ENCODE measurements at regions not wholly inside any gene's neighbourhood (a gene's known extent, or its start where the extent isn't known, plus 50 kb on each side); places are given as distances from the start of the nearest gene placed in this dataset.

DNA sequence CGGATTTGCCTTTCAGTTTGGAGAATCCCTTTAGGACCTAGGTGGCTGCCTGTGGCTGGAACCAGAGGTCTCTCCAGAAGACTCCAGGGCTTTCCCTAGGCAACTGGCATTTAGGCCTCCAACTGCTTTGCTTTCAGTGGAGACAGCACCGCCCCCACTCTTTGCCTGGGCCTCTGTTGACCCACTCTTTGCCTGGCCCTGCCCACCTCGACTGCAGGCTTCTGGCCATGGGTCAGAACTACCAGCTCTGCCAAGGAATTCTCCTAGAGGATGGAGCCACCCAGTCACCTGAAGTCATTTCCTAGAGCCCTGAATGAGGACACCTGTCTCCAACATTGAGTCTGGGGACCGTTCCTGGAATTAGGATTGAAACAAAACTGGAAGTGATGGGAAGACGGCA, 439.0 kb upstream of the CDH4 start:
- no peak overlapping the region for H3K27ac ChIP-seq
- H3K4me3 ChIP-seq = no peak overlapping the region

DNA sequence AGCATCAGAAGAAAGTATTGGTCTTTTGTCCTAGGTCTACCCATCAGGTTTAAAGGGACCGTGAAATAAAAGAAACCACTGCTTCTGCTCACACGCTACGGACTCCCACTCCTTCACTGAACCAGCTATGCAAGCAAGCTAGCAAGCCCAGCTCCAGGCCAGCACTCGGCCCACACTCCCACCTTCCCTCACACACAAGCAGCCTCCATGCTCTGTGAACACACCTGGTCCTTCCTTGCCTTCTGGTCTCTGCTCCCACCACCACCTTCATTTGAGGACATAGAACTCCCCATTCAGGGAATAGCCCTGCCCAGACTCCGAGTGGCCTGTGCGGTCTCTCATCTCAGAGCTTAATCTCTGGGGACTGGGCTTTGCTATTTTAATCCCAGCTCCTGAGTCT, 436.4 kb upstream of the CDH4 start:
- H3K4me3 ChIP-seq = no peak overlapping the region
- H3K27ac ChIP-seq = no peak overlapping the region

DNA sequence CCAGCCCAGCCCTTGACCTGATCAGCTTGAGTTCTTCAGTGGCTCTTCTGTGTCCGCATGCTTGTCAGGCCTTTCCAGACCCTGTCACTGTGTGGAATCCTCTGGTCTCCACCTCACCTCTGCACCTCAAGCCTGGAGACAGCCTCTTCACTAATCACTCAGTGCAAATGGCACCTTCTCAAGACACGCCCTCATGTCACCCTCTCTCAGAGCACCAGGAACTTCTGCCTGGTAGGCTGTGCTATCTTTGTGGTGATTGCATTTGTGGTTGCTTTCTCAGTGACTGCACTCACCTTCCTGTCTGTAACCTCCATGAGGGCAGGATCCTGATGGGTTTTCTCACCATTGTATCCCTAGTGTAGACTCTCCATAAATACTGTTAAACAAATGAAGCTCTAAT, 435.2 kb upstream of the CDH4 start:
- Histone ChIP-seq H3K27ac (no peak overlapping the region), H3K4me3 (no peak overlapping the region)

DNA sequence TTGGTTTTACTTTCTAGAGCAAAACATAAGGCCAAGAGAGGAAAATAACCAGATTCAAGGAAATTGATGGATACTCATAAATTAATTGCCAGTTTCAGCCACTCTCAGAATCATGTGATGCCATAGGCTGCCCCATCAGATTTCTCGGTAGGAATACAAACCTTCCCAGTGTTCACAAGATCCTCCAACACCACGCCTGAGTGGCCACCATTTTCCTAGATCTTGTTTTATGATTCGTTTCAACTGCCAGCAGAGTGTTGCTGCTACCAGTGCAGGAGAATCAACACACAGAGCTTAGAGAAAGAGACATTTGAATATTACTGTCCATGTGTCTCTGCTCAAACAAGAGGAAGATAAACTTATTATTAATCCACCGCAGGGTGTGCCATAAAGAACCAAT, 434.2 kb upstream of the CDH4 start:
- no peak overlapping the region for H3K27ac ChIP-seq
- no peak overlapping the region for H3K4me3 ChIP-seq

DNA sequence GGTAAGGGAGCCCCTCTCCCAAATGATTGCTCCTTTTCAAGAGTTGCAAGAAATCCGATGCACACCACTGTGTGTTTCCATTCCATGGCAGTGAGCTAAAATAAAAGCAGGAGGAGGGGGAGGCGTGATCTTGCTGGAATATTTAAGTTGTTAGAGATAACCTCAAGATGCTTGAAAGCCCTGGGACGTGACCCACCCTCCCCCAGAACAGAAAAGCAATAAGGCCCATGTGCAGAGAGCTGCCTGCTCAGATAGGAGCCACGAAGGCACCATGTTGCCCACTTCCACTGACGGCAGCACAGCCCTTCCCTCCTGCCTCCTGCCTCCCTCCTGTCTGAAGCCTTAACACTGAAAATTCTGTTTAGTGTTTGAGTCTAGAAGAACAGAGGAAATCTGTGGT, 432.6 kb upstream of the CDH4 start:
- H3K4me3 ChIP-seq = no peak overlapping the region

DNA sequence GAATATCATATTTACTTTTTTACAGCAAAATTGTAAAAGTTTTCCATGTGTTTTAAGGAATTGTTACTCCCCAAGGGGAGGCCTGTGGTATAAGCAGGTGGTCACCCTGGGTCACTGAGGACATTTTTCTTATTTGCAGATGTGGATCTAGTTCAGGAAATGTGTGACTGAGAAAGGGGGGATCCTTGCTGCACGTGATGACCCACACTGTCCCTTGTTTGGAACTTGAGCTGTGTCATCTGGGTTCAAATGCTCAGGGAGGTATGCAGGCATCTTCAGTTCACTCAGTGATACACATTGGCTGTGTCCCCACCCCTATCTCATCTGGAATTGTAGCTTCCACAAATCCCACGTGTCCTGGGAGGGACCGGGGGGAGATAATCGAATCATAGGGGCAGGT, 431.9 kb upstream of the CDH4 start:
- Histone ChIP-seq H3K27ac (no peak overlapping the region), H3K4me3 (no peak overlapping the region)

More for the DNA sequence above, 432.6 kb upstream of the CDH4 start:
- H3K27ac ChIP-seq = no peak overlapping the region

DNA sequence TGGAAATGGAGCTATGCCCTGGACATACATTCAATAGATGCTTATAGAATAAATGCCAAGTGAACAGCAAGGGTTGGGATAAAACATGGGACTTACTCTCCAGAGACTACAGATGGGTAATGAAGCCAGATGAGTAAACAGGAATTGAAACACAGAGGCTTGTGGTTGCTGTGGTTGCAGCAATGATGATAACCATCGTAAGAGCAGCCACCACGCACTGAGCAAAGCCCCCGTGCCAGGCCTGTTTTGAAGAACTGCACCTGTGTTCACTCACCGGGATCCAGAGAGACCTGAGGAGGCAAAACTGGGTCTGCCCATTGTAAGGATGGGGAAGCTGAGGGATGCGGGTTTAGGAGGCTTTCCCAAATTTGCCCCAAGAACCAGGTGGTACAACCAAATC, 431.1 kb upstream of the CDH4 start:
- Histone ChIP-seq H3K4me3 (no peak overlapping the region), H3K27ac (no peak overlapping the region)

DNA sequence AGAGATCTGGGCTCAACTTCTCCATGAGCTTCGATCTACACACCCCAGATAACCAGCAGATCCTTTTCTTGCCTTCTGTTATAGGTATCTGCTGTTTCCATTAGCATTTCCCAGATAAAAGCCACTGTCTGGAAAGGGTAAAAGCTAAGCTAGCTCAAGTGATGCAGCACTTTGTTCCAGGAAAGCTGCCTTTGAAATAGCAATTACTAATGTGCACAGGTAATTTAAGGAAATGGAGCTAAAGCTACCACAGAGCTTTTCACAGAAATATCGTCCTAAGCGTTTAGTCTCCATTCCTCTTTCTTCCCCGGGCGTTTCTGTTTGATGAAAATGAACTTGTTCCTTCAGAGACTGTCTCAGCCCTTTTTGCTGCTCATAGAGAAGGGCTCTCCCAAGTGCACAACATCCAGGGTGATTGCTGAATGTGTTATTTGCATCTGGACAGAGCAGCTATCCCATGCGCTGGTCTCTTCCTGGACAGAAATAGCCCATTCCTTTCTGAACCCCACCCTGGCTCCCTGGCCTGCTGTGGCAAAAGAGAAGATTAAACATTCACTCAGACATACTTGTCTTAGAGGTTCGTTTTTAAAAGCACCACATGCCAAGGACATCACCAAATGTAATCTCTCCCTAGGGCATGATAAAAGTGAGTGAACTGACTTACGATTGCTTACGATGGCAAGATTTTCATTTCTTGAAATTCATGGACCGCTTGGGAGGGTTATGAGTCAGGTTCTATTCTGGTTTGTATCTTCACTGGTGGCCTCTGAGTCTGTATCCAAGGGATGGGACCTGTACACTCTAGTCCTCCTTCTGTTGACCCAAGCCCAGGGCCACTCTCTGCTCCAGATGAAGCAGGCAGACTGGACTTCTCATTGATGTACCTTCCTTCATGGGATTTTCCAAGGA, 429.1 kb upstream of the CDH4 start:
- no peak overlapping the region for H3K27ac ChIP-seq
- no peak overlapping the region for H3K4me3 ChIP-seq

DNA sequence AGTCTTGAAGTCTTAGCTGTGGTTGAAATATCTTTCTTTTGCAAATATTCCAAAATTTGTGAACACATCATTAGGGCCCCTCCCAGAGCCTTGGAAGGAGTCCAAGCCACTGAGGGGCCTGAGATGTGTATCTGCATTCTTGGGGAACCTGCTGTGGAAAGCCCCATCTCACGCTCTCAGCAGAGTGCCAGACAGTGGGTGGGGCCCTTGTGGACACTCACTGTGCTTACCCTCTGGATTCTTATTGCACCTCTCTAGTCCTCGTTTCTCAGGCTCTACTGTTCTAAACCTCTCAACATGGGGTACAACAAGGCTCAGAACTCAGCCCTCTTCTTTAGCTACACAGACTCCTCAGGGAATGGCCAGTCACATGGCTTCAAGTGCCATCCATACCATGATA, 416.2 kb upstream of the CDH4 start:
- no peak overlapping the region for H3K27ac ChIP-seq
- H3K4me3 ChIP-seq = no peak overlapping the region

DNA sequence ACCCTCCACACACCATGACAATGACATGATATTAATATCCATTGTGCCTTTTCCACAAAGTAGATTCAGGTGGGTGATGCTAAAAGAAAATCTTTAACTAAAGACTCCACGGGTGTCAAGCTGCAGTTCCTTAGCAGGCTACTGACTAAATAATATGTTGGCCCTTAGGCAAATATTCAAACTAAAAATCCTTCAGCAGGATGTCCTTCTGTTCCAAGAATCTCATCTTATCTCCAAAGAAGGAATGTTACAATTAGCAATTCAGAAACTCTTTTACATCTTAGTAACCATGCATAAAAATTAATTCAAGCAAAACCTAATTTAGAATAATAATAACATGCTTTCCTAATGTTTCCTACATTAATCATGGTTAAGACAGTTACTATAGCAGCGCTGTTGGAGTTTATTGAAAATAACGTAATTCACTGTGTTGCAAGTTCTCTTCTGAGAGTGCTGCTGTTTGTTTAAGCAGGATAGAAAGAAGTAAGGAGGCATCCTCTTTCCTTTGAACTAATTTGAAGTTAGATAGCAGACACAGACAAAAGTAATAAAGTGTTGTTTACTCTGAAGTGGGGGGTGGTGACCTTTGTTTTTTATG, 414.8 kb upstream of the CDH4 start:
- H3K27ac ChIP-seq = no peak overlapping the region
- no peak overlapping the region for H3K4me3 ChIP-seq

DNA sequence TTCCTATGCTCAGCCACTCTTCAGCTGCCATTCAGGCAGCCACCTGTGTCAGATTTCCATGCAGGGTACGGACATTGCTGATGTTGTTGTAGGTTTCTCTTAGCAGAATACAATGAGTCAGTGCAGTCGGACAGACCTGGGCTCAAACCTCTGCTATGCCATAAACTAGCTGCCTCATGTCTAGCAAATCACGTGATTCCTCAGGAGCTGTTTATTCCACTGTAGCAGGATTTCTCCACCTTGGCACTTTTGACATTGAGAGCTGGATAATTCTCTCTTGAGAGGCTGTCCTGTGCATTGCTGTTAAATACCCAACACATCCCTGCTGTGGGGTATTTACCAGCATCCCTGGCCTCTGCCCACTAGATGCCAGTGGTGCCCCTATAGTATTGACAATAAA, 413.8 kb upstream of the CDH4 start:
- no peak overlapping the region for H3K27ac ChIP-seq
- no peak overlapping the region for H3K4me3 ChIP-seq

DNA sequence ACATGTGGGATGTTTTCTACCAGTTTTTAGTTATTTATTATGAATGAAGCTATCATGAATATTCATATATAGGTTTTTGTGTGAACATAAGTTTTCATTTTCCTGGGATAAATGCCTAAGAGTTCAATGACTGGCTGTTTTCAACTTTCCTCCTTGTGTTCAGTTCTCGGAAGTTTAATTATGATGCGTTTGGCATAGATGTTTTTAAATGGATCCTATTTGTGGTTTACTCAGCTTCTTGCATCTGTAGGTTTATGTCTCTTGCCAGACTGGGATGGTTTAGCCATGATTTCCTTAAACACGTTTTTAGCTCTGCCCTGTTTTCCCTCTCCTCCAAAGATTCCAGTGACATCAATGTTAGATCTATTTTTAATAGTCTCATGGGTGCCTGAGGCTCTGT, 411.1 kb upstream of the CDH4 start:
- Histone ChIP-seq H3K27ac (no peak overlapping the region), H3K4me3 (no peak overlapping the region)

DNA sequence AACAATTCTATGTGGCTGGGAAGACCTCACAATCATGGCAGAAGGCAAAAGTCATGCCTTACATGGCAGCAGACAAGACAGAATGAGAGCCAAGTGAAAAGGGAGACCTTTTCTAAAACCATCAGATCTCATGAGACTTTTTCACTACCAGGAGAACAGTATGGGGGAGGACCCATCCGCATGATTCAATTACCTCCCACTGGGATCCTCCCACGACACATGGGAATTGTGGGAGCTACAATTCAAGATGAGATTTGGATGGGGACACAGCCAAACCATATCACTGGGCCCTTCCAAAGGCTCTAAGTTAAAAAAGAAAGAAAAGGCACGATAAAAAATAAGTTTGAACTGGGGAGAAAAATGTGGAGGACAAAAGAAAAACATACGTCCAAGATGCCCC, 406.9 kb upstream of the CDH4 start:
- no peak overlapping the region for H3K4me3 ChIP-seq
- H3K27ac ChIP-seq = no peak overlapping the region

DNA sequence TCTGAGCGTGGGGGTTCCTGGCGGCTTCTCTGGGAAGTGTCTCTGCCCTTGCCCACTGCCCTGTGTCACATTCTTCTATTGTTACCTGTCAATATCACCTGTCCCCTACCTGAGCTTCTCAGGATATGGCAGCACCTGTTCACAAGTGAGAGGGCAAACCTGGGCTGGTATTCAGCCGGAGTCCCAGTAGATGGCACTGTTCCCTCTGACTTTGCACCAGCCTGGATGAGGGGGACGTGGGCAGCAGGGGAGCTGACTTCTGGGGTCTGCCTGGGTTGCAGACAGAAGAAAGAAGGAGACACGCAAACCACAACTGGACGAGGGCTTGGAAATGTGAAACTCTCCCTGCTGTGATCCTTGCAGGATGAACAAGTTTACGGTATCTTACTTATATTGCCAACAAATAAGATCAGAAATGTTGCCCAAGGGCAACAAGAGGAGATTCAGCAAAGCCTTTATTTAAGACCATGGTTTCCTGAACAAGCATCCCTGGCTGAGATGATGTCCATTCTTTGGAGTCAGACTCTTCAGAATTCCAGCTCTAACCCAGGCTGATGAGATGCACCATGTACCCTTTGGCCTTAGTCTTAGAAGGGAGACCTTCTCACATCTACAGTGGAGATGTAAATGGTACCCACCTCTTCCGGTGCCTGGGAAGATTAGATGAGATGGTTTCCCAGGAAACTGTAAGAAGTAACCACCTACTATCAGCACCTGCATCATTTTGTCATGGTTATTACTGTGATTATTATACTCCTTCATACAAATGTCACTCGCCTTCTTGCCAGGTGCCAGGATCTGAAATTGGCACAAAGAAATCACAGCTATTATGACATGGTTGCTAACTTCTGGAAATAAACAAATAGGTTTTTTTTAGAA, 400.0 kb upstream of the CDH4 start:
- no peak overlapping the region for H3K4me3 ChIP-seq
- no peak overlapping the region for H3K27ac ChIP-seq

DNA sequence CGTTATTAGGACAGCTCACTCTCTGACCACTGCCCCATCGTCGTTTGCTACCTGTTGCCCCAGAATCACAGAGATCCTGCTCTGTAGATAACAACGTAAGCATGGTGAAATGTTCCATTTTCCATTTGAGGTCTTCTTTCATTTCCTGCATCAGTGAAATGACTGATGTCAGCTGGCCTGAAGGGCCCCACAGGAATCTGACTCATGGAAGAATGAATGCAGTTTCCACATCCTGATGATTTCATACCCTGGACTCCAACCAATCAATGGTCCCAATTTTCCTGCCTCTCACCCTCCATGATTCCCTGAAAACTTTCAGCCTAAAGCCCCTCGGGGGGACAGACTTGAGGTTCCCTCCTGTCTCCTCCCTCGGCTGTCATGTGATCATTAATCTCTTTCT, 394.4 kb upstream of the CDH4 start:
- Histone ChIP-seq H3K4me3 (no peak overlapping the region), H3K27ac (no peak overlapping the region)

DNA sequence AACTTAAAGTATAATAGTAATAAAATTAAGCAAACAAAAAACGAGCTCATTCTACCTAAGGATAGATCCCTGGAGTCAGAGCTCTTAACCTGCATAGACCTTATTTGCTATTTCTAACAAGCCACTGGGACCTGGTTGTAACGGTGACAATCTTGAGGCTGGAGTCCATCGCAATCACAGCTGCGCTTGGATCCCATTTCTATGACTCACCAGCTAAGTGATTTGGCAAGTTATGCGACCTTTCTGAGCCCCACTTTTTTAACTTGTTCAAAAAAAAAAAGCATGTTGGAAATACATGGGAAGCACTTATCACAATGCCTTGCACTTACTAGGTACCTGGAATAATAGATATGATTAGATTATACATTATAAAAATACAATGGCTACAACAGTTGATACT, 389.5 kb upstream of the CDH4 start:
- Histone ChIP-seq H3K4me3 (no peak overlapping the region), H3K27ac (no peak overlapping the region)

DNA sequence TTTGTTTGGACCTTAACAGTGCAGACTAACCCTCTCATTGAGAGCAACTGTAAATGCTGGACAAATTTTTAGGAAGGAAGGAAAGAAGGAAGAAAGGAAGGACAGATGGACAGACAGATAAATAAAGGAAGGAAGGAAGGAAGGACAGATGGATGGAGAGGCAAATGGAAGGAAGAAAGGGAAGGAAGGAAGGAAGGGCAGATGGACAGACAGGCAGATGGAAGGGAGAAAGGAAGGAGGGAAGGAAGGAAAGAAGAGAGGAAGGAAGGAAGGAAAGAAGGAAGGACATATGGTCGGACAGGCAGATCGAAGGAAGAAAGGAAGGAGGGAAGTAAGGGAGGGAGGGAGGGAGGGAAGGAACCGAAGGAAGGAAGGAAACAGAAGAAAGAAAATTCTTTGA, 388.5 kb upstream of the CDH4 start:
- no peak overlapping the region for H3K27ac ChIP-seq

DNA sequence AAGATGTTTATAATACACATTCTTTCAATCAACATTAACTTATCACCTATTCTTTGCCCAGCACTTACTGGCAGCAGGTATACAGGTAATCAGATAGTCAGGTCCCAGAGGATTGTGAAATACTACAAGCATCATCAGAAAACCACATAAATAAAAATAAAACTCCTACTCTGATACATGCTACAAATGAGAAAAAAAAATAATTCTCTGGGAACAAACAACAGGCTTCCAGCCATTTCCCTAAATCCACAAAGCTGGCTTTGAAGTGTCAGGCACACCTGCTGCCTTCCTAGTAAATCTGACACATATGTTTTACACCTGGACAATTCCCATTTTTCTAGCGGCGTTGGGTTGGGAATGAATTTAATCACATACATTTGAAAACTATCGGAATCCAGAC, 384.5 kb upstream of the CDH4 start:
- no peak overlapping the region for H3K4me3 ChIP-seq
- H3K27ac ChIP-seq = no peak overlapping the region

More for the DNA sequence above, 388.5 kb upstream of the CDH4 start:
- no peak overlapping the region for H3K4me3 ChIP-seq

DNA sequence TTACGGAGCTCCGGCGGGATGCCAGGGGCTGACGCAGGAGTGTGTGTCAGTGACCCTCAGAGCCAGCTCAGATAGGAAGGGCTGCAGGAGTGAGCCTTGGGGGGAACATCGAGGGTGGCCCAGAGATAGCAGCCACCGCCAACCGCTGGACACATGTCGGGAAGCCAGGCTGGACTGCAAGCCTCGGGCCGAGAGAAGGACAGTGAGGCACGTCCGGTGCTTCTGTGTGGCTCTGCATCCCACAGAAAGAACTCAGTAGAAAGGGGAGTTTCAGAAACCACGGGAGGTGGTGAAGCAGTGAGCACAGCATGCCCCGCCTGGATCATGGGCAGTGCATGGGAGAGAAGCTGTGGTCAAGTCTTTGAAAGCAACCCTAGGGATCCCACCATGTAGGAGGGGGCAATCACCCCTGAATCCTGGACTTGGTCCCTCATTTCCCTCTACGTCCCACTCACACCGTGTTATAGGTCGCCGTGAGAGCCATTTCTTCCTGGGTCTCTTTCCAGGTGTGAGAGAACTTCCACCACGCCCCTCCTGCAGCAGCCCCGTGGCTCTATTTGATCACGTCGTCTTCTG, 383.7 kb upstream of the CDH4 start:
- Histone ChIP-seq H3K27ac (no peak overlapping the region), H3K4me3 (no peak overlapping the region)

DNA sequence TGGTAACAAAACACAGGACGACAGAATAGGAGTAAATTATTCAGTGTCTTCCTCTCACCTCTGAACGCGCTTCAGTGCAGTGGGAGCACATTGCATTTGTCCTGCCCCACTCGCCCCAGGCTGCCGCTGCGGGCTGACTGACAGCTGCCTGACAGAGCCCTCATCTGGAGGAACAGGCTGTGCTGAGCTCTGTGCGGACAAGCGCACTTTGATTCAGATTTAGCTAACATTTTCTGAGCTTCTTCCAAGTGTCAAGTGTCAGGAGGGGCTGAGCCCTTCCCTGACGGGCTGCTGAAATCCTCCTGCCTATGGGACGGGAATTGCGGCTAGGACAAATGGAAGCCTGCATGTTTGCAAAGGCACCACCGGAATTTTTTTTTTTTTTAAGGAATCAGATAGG, 383.0 kb upstream of the CDH4 start:
- no peak overlapping the region for H3K27ac ChIP-seq
- no peak overlapping the region for H3K4me3 ChIP-seq
